RWPE1 (cell line): ENCODE measurements at regions not wholly inside any gene's neighbourhood (a gene's known extent, or its start where the extent isn't known, plus 50 kb on each side); places are given as distances from the start of the nearest gene placed in this dataset.
A peak's percentile ranks its signal among the peaks of the same experiment; 100 is the strongest.

Experiments used
- CTCF ChIA-PET: fragments of 350-600 bp; sonication (Branson Sonifier 250); formaldehyde crosslinking; extraction: SDS; loops from one replicate; lab custom pipeline; 2021; lab: Yijun Ruan, JAX
- POLR2A ChIA-PET: fragments of 400-600 bp; formaldehyde crosslinking; extraction: SDS; loops from one replicate; lab custom pipeline; 2020; ENCODE audit warnings: antibody characterized with exemption; ENCODE audit not compliant: low non-redundant PET; lab: Yijun Ruan, JAX
- DNase-seq: peaks from one replicate; pipeline ENCODE4 v3.0.0; 2012; ENCODE audit warnings: low spot score
- H3K27ac ChIP-seq: fragments of 450-650 bp; 2 replicates; pipeline ENCODE4 v1.5.1; 2017
- CTCF ChIP-seq: fragments of 450-650 bp; conservative IDR thresholded peaks from 2 replicates; pipeline ENCODE4 v1.5.1; 2017; ENCODE audit warnings: low read depth, mild to moderate bottlenecking

DNA sequence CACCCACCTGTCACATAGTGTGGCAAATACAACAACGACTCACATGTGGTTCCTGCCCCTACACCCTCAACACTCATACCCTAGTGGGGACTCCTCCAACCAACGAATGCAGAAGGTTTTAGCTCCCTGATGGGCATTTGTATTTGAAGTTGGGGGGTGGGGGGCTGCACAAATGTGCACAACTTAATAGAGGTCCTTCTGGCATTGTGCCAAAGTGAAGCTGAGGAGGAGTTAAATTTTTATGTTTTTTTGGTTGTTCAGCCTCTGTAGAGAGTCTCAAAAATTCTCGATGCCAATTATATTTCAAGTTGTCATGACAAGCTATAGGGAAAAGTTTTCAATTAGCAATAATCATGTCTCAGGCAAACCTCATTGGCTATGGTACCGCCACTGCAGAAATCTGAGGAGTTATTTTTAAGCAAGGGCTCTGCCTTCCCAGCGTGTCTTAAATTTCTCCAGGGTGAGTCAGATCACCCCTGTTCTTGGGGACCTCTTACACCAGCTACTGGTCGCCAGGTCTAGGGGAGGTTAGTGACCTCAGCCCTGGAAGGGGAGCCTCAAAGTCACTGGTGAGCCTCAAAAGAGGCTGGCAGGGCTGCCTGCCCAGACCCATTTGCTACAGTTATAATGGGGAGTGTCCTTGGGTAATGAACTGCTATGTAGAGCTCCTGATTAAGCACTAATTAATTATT is 102.7 kb upstream of the TAF1B start:
- POLR2A ChIA-PET = interaction anchor here (1.1 kb wide), 1 partner anchor 110 kb away, joined by 3 read pairs; the partner anchor contains the start of gene YWHAQ
- no peak overlapping the region for H3K27ac ChIP-seq
- CTCF ChIA-PET = interaction anchor here (0.6 to 0.8 kb wide), 2 partner anchors 63 to 154 kb away, joined by 3 to 4 read pairs; no protein-coding TSS in a partner anchor
- DNase-seq = no peak
- TF ChIP-seq CTCF = no peak

DNA sequence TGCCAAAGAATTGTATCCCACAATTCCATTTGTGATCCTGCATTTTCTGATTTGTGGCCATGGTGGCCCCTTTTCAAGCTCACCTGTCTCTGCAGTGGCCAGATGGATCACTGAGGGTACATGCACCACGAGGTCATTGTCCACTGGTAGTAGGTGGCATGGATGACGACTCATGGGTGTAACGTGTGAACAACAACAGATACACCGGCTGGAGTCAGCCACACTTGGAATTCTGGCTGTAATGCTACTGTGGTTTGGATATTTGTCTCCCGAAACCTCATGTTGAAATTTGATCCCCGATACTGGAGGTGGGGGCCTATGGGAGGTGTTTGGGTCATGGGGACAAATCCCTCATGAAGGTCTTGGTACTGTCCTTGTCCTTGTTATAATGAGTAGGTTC is 102.2 kb upstream of the TAF1B start:
- POLR2A ChIA-PET = no interaction called here
- TF ChIP-seq CTCF = no peak
- DNase-seq = no peak
- H3K27ac ChIP-seq = no peak overlapping the region
- CTCF ChIA-PET = interaction anchor here (0.6 kb wide), 1 partner anchor 154 kb away, joined by 3 read pairs; no protein-coding TSS in a partner anchor

DNA sequence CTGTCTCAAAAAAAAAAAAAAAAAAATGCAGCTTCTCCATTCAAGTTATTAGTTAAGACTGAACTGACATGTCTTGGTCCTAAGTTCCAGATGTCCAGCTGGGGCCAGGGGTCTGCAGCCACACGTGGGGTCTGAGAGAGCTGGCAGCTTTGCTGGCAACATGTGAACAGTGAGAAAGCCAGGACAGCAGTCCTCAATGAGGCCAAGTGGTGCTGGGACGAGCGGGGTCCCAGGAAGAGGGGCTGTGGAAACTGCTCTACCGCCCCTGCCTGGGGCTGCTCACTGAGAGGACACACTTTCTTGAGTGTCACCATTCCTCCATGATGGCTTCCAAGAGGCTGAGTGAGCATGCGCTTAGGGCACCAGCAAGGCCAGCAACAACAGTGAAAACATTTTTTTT is 100.7 kb upstream of the TAF1B start:
- POLR2A ChIA-PET = no interaction called here

DNA sequence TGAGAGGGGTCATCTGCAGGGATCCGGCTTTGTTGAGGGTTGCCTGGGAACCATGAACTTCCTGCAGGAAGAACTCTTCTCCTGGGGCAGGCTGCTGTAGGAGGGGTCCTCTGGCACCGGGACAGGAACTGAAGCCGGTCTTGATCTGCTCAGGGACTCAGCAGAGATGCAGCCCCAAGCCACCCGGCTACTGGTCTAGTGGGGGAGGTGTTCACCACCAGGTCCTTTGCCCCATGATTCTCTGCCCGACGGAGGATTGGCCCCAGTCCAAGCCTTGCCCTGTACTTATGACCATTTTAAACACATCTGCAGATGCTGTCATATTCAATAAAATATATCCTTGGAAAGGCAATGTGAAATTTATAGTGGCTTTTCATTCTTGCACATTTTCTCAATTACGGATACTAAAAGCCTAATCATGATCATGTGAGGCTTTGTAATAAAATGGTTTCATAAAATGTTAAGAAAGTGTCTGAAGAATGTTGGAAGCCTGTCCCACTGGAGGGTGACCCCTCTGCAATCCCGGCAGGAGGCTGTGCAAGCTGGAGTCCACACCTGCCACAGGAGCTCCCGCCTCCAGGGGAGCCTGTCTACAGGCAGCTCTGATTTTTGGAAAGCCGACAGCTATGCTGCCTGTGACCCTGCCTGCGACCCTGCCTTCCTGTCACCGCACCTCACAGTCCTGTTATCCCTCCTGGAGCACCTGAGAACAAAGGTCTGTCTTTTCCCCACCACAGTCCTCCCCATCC is 98.8 kb upstream of the TAF1B start:
- peak overlapping the region; percentile 27 for H3K27ac ChIP-seq
- no peak for TF ChIP-seq CTCF
- CTCF ChIA-PET = interaction anchor here (0.6 kb wide), 2 partner anchors 19 to 21 kb away, joined by 3 read pairs; no protein-coding TSS in a partner anchor
- DNase-seq = no peak
- POLR2A ChIA-PET = no interaction called here

More for the DNA sequence above, 100.7 kb upstream of the TAF1B start:
- DNase-seq = no peak
- no peak for TF ChIP-seq CTCF
- CTCF ChIA-PET = interaction anchor here (0.6 to 1.2 kb wide), 3 partner anchors 28 to 306 kb away, joined by 3 to 4 read pairs (median 3); no protein-coding TSS in a partner anchor
- no peak overlapping the region for H3K27ac ChIP-seq

DNA sequence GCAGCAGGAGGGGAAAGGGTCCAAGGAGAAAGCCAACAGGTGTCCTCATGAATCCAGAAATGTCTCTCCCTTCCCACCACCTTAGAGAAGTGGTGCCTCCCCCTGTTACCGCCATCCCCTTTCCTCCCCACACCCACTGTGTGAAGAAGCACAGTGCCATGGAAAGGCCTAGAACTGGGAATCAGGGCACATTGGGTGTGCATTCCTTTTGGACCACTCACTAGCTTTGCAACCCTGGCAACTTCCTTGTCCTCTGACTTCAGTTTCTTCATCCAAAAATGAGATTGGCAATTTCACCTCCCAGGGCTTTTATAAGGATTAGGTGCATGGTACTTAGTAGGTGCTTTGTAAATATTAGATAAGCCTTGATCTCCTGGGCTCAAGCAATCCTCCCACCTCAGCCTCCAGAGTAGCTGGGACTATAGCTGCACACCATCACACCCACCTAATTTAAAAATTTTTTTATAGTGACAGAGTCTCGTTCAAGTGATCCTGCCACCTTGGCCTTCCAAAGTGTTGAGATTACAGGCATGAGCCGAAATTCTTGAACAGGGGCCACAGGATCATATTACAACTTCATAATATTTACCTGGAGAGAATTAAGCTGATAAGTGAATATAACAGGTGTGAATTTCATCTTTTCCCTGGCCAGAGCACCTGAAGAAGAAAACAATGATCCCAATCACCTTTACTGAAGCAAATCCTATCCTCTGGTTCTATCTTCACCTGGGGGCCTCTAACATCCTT is 97.9 kb upstream of the TAF1B start:
- ChIA-PET CTCF (interaction anchor here (0.6 kb wide), 1 partner anchor 21 kb away, joined by 3 read pairs; no protein-coding TSS in a partner anchor), POLR2A (no interaction called here)
- TF ChIP-seq CTCF = no peak
- DNase-seq = no peak
- peak overlapping the region; percentile 27 for H3K27ac ChIP-seq

DNA sequence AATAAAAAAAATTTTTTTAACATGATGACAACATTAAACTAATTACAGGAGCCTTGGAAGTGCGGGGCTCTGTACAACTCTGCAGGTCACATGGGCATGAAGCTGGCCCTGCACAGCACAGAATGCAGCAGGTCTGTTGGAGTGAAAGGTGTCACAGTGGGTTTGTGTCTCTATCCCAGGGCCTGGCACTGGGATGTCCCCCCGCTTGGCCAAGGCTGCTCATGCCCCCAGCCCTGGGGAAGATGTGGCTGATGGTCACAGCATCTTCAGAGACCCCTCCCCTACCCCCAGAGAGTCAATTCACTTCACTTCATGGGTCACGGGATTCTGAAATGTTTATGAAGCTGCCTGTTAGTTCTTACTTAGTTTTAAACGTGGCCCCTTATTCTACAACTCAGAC is 95.9 kb upstream of the TAF1B start:
- ChIA-PET CTCF (no interaction called here), POLR2A (no interaction called here)
- H3K27ac ChIP-seq = no peak overlapping the region
- no peak for DNase-seq
- no peak for TF ChIP-seq CTCF
